NCI-H226 (cell line): ENCODE measurements at regions not wholly inside any gene's neighbourhood (a gene's known extent, or its start where the extent isn't known, plus 50 kb on each side); places are given as distances from the start of the nearest gene placed in this dataset.
A peak's percentile ranks its signal among the peaks of the same experiment; 100 is the strongest.
"Not testable (repeated sequence)": the region's sequence is repeated elsewhere in the genome, so short reads cannot be mapped to it uniquely, and the experiment has no call there.

Experiments used
- DNase-seq: peaks from one replicate; pipeline ENCODE4 v3.0.0-alpha.2; 2015

- DNase-seq, result not testable (repeated sequence)
These were observed 61.1 kb downstream of the DEFB131A start for GRCh38 chr4:9505341-9505740.

GRCh38 chr4:9506672-9507071 is 62.5 kb downstream of the DEFB131A start:
- not testable (repeated sequence) for DNase-seq

GRCh38 chr4:9512941-9513340 is 68.7 kb downstream of the DEFB131A start:
- DNase-seq, result not testable (repeated sequence)

- not testable (repeated sequence) for DNase-seq
These were observed 75.4 kb downstream of the DEFB131A start for GRCh38 chr4:9519631-9520030.

- not testable (repeated sequence) for DNase-seq
These were observed 78.7 kb downstream of the DEFB131A start for GRCh38 chr4:9522903-9523302.

GRCh38 chr4:9524406-9524805 is 80.2 kb downstream of the DEFB131A start:
- not testable (repeated sequence) for DNase-seq

- DNase-seq, result peak; percentile 67
These were observed 88.1 kb downstream of the DEFB131A start for GRCh38 chr4:9532134-9532862.

- DNase-seq, result not testable (repeated sequence)
These were observed 88.6 kb downstream of the DEFB131A start for GRCh38 chr4:9532863-9533192.

- not testable (repeated sequence) for DNase-seq
These were observed 92.9 kb downstream of the DEFB131A start for GRCh38 chr4:9537101-9537500.

- not testable (repeated sequence) for DNase-seq
These were observed 95.8 kb downstream of the DEFB131A start for GRCh38 chr4:9539939-9540520.

GRCh38 chr4:9541388-9541915 is 97.2 kb downstream of the DEFB131A start:
- not testable (repeated sequence) for DNase-seq

- DNase-seq, result peak; percentile 15
These were observed 100.6 kb downstream of the DEFB131A start for GRCh38 chr4:9544851-9545250.

GRCh38 chr4:9547470-9547869 is 103.3 kb downstream of the DEFB131A start:
- not testable (repeated sequence) for DNase-seq

GRCh38 chr4:9556076-9556475 is 111.9 kb downstream of the DEFB131A start:
- not testable (repeated sequence) for DNase-seq

- DNase-seq, result not testable (repeated sequence)
These were observed 133.7 kb downstream of the DEFB131A start for GRCh38 chr4:9577869-9578268.

GRCh38 chr4:9582880-9583279 is 138.7 kb downstream of the DEFB131A start:
- not testable (repeated sequence) for DNase-seq

GRCh38 chr4:9592010-9592409 is 147.8 kb downstream of the DEFB131A start:
- DNase-seq, result no peak

GRCh38 chr4:9594948-9595347 is 150.7 kb downstream of the DEFB131A start:
- DNase-seq, result no peak

GRCh38 chr4:9595531-9595930 is 151.3 kb downstream of the DEFB131A start:
- not testable (repeated sequence) for DNase-seq

GRCh38 chr4:9599266-9599665 is 155.1 kb downstream of the DEFB131A start:
- DNase-seq, result no peak

- DNase-seq, result no peak
These were observed 156.0 kb downstream of the DEFB131A start for GRCh38 chr4:9600246-9600645.

GRCh38 chr4:9602389-9602914 is 158.2 kb downstream of the DEFB131A start:
- no peak for DNase-seq

- DNase-seq, result not testable (repeated sequence)
These were observed 160.0 kb downstream of the DEFB131A start for GRCh38 chr4:9604031-9604892.
